Hindlimb muscle (tissue), 1 donor: ENCODE measurements at regions not wholly inside any gene's neighbourhood (a gene's known extent, or its start where the extent isn't known, plus 50 kb on each side); places are given as distances from the start of the nearest gene placed in this dataset.

ENCODE experiments used
- DNase-seq: peaks from one replicate; pipeline ENCODE4 v3.0.0-alpha.2; 2013

DNA sequence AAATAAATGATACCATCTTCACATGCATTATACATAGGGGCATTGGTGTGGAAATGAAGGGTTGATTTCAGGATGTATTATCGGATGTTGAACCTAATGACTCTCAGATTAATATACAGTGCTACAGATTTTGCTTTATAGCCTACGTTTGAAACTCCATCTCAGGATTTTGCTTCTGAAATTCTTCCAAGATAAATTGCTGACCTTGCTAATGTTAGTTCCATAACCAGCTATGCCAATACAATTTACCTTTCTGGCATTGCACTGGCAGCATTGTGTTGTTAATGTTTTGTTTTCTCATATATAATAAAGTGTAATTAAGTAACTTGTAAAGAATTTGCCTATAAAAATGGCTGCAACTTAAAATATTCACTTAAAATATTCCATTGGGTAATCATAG lies 350.1 kb downstream of the CHRM3 start:
- DNase-seq = no peak

GRCh38 chr1:239739375-239739774 lies 352.3 kb upstream of the FMN2 start:
- DNase-seq = no peak

GRCh38 chr1:239739919-239740318 lies 351.8 kb upstream of the FMN2 start:
- DNase-seq = no peak

GRCh38 chr1:239742416-239743109 lies 349.1 kb upstream of the FMN2 start:
- no peak for DNase-seq

DNA sequence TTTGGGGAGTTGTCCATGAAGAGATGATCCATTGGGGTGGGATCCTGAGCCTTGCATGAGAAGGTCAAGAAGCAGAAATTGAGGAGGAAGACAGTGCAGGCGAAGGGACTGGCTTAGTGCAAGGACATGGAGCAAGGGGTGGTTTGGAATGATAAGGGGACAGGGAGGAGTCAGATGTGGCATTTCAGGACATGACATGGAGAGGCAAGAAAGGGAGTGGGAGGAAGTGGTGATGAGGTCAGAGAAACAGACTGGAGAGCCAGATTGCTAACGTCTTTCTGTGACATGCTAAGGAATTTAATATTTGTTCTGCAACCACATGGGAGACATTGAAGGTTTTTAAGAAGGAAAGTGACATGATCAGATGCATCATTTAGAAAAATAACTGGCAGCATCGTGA lies 346.8 kb upstream of the FMN2 start:
- no peak for DNase-seq

DNA sequence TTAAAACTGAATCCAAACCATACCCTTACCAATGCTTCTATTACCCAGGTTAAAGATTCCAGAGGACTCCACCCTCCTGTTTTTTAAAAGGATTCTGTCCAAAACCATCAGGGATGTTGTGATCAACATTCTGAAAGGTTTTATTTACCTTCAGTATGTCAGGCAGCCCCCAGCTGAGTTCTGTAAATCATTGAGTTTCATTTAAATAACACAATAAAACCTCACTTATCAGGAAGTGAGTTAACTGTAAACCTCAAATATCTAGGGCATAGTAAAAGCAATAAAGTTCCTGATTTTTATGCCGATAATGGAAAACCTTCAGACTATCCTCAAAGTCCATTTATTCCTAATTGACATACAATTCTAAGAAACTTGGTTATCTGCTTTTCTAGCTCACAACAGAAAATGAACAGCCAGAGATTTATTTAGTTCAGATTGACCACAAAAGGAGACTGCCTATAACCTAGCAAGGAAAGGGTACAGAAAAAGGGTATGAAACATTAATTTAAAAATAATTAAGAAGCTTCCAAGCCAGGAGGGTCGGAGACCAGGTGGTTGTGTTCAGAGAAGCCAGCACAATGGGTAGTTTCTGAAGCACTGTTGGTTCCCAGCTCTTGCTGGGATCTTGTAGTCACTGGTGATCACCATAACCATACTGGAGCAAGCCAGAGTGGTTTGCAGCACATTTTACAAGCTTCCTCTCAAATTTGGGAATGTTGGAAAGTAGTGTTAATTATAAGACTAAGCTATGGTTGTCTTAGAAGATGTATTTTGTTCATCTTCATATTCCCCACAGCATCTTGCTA lies 336.4 kb upstream of the FMN2 start:
- DNase-seq = no peak

DNA sequence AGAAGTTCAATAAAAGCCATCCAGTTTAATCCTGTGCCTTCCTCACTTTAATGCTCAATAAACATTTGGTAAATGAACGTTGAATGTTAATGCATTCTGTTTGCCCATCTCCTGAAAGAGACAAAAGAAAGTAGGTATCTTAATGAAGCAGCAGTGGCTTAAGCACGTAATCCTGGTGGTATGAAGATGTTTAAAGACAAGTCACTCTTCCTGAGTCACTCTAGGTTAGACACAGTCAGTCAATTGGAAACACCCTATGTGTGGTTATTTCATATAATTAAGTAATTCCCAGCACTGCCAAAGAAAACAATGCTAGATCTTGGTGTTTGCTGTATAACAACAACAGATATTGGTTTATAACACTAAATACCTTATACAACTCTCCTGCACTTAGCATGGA lies 334.0 kb upstream of the FMN2 start:
- no peak for DNase-seq

DNA sequence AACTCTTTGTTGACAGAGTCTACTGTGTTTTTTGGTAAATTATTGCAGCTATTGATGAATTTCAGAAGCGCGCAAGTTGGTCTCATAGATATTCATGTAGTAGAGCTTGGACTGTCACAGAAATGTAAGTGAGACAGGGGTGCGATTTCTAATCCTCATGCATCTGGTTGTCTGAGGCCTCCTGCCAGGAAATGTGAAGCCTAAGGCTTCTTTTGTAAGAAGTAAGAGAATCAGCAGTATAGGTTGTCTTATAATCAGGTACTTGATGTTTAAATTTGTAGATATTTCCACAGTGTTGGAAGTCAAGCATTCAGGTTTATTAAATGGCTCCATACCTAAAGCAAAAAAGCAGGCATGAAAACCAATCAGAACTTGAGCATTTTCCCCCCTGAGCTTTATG lies 332.9 kb upstream of the FMN2 start:
- no peak for DNase-seq

DNA sequence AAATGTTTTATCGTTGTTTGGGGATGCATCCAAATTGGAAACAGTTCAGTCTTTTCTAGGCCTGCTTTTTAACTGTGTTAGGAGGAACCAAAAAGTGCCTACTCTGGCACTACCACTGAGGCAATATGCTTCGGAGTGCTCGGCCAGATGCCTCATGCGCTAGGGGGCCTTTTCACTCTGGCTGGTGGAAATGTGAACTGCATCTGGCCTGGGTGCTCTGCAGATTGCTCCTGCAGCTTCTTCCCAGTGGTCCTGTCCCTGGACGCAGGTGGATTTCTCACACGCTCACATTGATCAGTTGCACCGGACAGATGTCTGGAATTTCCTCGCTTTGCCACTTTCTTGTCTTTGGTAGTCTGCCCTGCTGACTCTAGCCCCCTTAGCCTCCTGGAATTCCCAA lies 330.2 kb upstream of the FMN2 start:
- no peak for DNase-seq

GRCh38 chr1:239763850-239764249 lies 327.8 kb upstream of the FMN2 start:
- no peak for DNase-seq

DNA sequence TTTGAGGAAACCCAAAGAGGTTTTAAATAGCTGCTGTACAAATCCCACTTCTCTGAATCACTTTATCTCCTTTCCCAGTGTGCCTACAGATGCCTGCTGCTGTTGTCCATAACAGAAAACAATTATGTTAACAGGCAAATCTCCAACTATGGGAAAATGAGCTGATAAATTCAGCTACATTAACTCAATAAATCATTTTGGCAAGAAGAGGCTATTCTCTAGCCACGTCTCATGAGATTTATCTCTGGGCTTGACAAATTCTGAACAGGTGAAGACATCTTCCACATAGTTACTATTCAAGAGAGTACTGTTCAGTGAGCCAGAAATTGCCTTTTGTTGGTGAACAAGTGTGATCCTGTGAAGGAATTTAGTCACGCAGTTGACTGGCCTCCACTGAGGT lies 327.1 kb upstream of the FMN2 start:
- DNase-seq = no peak

GRCh38 chr1:239765163-239765562 lies 326.5 kb upstream of the FMN2 start:
- DNase-seq = no peak

DNA sequence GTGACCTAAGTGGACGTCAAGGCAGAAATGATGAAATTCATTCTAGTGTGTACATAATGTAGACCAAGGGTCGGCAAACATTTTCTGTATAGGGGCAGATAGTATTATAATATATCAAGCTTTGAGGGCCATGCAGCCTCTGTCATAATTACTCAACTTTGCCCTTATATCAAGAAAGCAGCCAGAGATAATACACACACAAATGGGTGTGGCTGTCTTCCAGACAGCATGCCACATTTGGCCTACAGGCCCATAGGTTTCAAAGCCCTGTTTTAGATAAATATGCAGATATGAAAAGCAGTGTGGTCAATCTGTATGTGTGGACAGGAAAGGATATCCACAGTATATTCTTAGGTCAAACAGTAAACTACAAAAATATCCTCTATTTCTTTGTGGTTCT lies 320.1 kb upstream of the FMN2 start:
- no peak for DNase-seq

DNA sequence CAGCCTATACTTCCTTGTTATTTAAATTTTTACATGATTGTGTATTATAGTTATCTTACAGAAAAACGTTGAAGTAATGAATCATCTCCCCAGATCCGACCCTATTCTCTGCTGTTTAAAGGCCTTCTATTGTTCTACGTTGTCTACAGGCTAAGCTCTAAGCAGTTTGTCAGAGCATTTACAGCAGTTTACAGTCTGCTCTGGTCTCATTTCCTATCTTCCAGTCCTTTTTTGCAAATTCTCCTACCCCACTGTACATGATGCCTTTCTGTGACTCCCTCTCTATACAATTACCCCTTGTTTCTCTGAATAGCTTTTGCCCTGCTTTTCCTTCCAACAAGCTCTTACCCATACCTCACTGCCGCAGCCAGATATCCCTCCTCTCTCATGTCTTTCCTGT lies 319.2 kb upstream of the FMN2 start:
- no peak for DNase-seq

GRCh38 chr1:239775466-239775865 lies 316.2 kb upstream of the FMN2 start:
- DNase-seq = no peak

DNA sequence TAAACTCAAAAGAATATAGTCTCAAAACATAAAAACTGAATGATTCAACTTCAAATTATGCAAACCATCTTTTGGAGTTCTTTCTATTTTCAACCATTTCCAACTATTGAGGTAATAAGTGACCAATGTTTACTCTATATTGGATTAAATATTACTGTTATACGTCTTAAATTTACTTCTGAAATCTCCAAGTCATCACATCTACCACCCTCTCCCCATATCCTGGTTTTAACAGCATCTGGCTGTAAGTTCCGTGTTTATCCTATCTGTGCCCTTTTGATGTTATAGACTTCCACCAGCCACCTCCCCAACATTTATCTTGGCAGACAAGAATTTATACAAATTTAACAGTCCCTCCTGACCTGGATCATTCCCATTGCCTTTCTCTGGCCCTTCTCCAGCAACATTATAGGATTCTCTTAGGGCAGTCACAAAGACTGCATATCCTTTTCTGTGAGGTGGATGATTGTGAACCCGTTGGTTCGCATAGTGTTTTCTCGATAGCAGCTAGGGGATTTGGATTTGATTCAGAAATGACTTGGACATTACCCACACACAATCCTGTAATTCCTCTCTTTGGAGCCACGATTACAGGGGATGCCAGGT lies 313.4 kb upstream of the FMN2 start:
- no peak for DNase-seq

DNA sequence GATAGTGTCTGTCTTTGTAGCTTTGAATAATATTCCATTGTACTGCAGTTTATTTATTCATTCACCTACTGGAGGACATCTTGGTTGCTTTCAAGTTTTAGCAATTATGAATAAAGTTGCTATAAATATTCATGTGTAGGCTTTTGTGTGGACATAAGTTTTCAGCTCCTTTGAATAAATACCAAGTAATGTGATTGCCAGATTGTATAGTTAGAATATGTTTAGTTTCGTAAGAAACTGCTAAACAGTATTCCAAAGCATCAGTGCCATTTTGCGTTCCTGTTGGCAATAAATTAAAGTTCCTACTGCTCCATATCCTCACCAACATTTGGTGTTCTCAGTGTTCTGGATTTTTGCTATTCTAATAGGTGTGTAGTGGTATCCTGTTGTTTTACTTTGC lies 311.7 kb upstream of the FMN2 start:
- DNase-seq = no peak

GRCh38 chr1:239784896-239785295 lies 306.8 kb upstream of the FMN2 start:
- DNase-seq = no peak

DNA sequence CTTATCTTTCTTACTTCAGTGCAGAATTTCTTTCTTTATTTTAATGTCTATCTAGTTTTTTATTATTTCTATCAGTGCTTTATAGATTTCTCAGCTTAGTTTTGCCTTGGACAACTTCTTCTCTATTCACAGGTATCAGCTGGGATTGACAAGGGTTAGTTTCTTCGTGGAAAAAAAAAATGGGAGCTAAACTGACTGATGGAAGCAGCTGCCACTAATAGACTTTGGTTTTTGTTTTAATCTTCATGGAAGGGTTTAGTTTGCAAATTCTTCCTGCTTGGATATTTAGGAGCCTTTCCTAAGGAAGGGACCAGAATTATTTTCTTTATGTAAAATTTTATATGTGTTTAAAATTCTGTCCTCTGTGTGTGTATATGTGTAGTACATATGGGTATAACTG lies 306.1 kb upstream of the FMN2 start:
- no peak for DNase-seq

- DNase-seq = no peak
These were observed 305.2 kb upstream of the FMN2 start for GRCh38 chr1:239786464-239786863.

DNA sequence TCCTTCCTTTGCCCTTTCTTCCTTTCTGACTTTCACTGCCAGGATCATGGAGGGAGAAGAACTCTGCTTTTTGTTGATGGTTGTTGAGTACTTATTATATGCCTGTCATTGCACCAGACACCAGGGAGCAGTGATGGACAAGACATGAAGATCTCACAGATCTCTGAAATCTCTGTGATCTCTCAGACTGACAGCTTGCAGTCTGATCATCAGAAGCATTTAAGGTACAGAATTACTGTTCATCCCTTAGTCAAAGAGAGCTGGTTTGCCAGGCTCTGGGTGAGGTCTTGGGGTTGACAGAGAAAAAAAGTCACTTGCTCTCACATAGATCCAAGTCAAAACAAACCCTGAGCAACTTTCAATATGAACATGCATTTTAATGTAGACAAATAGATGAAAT lies 299.5 kb upstream of the FMN2 start:
- DNase-seq = no peak

DNA sequence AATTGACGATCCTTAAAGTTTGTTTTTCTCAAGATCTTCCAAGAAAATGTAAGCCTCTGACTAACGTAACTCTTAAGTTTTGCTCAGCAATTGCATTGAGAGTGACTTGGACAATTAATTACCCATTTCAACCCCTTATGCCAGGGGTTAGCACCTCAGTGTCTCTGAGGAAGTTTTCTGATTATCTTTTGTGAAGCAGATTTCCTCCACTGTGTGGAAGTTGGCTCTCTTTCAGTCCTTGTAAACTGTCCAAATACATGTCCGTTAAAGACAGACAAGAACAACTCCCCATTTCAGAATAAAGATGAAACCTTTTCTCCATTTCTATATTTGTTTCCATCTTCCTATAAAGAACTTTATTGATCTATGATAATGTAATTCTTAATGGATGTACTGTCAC lies 296.4 kb upstream of the FMN2 start:
- DNase-seq = no peak

DNA sequence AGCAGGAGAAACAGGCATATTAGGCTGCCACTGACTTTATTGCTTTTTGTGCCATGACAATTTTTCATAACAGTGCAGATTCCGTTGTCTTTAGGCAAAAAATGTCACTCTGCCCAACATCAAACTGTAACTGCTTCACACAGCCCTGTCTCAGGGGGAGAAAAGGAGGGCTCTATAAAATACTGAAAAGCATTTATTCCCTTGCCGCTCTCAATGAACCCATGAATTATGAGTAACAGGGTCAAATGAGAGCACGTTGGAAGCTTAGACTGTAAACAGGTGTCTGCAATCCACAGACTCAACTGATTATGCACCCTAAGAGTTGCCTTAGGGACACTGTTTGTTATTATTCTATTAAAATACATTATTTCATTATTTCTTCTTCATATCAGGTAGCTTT lies 292.1 kb upstream of the FMN2 start:
- no peak for DNase-seq

DNA sequence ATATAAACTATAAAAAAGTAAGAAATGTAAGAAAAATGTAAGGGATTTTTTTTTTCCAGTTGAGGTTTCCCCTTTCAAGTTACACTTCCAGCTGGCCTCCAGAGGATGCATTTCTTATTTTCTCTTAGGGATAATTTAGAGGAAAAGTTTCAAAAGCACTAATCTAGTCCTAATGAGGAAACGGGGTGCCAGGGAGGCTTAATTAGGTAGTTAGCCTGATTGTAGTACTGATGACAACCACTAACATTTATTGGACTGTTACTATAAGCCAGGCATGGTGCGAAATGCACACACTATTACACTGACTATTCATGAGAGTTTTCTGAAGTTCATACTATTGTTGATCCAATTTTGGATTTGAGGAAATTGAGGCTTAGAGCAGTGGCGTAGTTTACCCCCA lies 290.8 kb upstream of the FMN2 start:
- DNase-seq = no peak
